Testis (tissue), 2 donors: ENCODE measurements at regions not wholly inside any gene's neighbourhood (a gene's known extent, or its start where the extent isn't known, plus 50 kb on each side); places are given as distances from the start of the nearest gene placed in this dataset.

Experiments used
- DNase-seq: peaks from one replicate; pipeline ENCODE4 v3.0.0-alpha.2; 2019
- H3K27ac ChIP-seq, 2 donors: fragments of 200-600 bp; sonication (generic); one replicate each; pipeline ENCODE4 v1.5.1; 2019
- H3K27me3 ChIP-seq: fragments of 200-600 bp; sonication (generic); one replicate; pipeline ENCODE4 v1.5.1; 2019
- H3K36me3 ChIP-seq: fragments of 200-600 bp; sonication (generic); one replicate; pipeline ENCODE4 v1.5.1; 2017; ENCODE audit warnings: low read depth; ENCODE audit errors: missing control alignments
- H3K4me1 ChIP-seq: fragments of 200-600 bp; sonication (generic); one replicate; pipeline ENCODE4 v1.5.1; 2019
- H3K4me3 ChIP-seq, 2 donors: fragments of 200-600 bp; sonication (generic); one replicate each; pipeline ENCODE4 v1.5.1; 2017 to 2019
- H3K9me3 ChIP-seq: fragments of 200-600 bp; sonication (generic); one replicate; pipeline ENCODE4 v1.5.1; 2017
- CTCF ChIP-seq, 3 experiments: fragments of 450-650 bp in 2 of 3; fragments of 200-600 bp in 1 of 3; sonication (generic) in 1 of 3; IDR thresholded peaks; one replicate each; pipeline ENCODE4 v1.5.1; 2016 to 2019; ENCODE audit warnings: antibody characterized with exemption in 3 of 3, mild to moderate bottlenecking in 2 of 3, moderate library complexity in 1 of 3
- POLR2A ChIP-seq: fragments of 450-650 bp; IDR thresholded peaks from one replicate; pipeline ENCODE4 v1.6.1; 2017; ENCODE audit warnings: antibody characterized with exemption, mild to moderate bottlenecking, moderate library complexity
- WGBS, 2 donors: methylation state at CpG; one replicate each; pipeline ENCODE4 v1.1.5; 2018; 5-methylcytosine and 5-hydroxymethylcytosine counted together
- intact Hi-C: fragments of 100-400 bp; cut with DNase I; formaldehyde crosslinking; loops from one replicate; pipeline ENCODE4 v1.15.1; 2023; ENCODE audit warnings: low total_unique reads

- no peak for TF ChIP-seq CTCF (IDR thresholded peaks at IDR 0.05)
- TF ChIP-seq POLR2A: no peak
- intact Hi-C loops: no loop called here
- H3K27ac ChIP-seq: no peak overlapping the region
- 77 to 86% methylated on average over 1 of the region's 1 CpG for WGBS, 2 donors
- H3K4me3 ChIP-seq: no peak overlapping the region
- no peaks in the 10 kb centered on the region for H3K36me3 ChIP-seq
- DNase-seq: no peak
- H3K4me1 ChIP-seq: peaks cover 10% of the 10 kb centered on the region
- no peaks in the 10 kb centered on the region for H3K27me3 ChIP-seq
- no peaks in the 10 kb centered on the region for H3K9me3 ChIP-seq
These were observed 60.1 kb upstream of the PAX3 start for GRCh38 chr2:222358876-222359275.

- no peaks in the 10 kb centered on the region for H3K9me3 ChIP-seq
- H3K4me1 ChIP-seq: peaks cover 9% of the 10 kb centered on the region
- WGBS, 2 donors: 88 to 91% methylated on average over 4 of the region's 4 CpGs
- no peaks in the 10 kb centered on the region for H3K27me3 ChIP-seq
- H3K27ac ChIP-seq: no peak overlapping the region
- TF ChIP-seq CTCF (IDR thresholded peaks at IDR 0.05) (no peak), POLR2A (no peak)
- intact Hi-C loops: no loop called here
- H3K36me3 ChIP-seq: no peaks in the 10 kb centered on the region
- no peak for DNase-seq
- no peak overlapping the region for H3K4me3 ChIP-seq
These were observed 61.3 kb upstream of the PAX3 start for GRCh38 chr2:222360146-222360545.

- 65 to 88% methylated on average over 1 of the region's 1 CpG for WGBS, 2 donors
- Histone ChIP-seq H3K4me3 (no peak overlapping the region), H3K27me3 (no peaks in the 10 kb centered on the region)
These were observed 62.2 kb upstream of the PAX3 start for GRCh38 chr2:222360997-222361396.

GRCh38 chr2:222361787-222362186, 62.6 kb upstream of the SGPP2 start:
- H3K27ac ChIP-seq: no peak overlapping the region
- DNase-seq: no peak
- no peak overlapping the region for H3K4me3 ChIP-seq
- intact Hi-C loops: no loop called here
- TF ChIP-seq POLR2A (no peak), CTCF (IDR thresholded peaks at IDR 0.05) (no peak)
- H3K9me3 ChIP-seq: no peaks in the 10 kb centered on the region
- no peaks in the 10 kb centered on the region for H3K36me3 ChIP-seq
- WGBS, 2 donors: 55 to 67% methylated on average over 3 of the region's 3 CpGs
- peaks cover 2% of the 10 kb centered on the region for H3K4me1 ChIP-seq
- no peaks in the 10 kb centered on the region for H3K27me3 ChIP-seq

More at GRCh38 chr2:222360997-222361396, 62.2 kb upstream of the PAX3 start:
- Histone ChIP-seq H3K36me3 (no peaks in the 10 kb centered on the region), H3K27ac (no peak overlapping the region), H3K4me1 (peaks cover 2% of the 10 kb centered on the region), H3K9me3 (no peaks in the 10 kb centered on the region)
- intact Hi-C loops: no loop called here
- TF ChIP-seq CTCF (IDR thresholded peaks at IDR 0.05): no peak
- TF ChIP-seq POLR2A: no peak
- no peak for DNase-seq

- 59 to 66% methylated on average over 2 of the region's 2 CpGs for WGBS, 2 donors
- H3K4me1 ChIP-seq: peaks cover 2% of the 10 kb centered on the region
- H3K27ac ChIP-seq: no peak overlapping the region
- intact Hi-C loops: no loop called here
- H3K9me3 ChIP-seq: no peaks in the 10 kb centered on the region
- H3K27me3 ChIP-seq: no peaks in the 10 kb centered on the region
- H3K4me3 ChIP-seq: no peak overlapping the region
- TF ChIP-seq POLR2A: no peak
- TF ChIP-seq CTCF (IDR thresholded peaks at IDR 0.05): no peak
- DNase-seq: no peak
- H3K36me3 ChIP-seq: no peaks in the 10 kb centered on the region
These were observed 62.0 kb upstream of the SGPP2 start for GRCh38 chr2:222362336-222362735.
